Epithelial cell of proximal tubule (primary cell): ENCODE measurements at regions not wholly inside any gene's neighbourhood (a gene's known extent, or its start where the extent isn't known, plus 50 kb on each side); places are given as distances from the start of the nearest gene placed in this dataset.

Experiments used
- DNase-seq: peaks from one replicate; pipeline ENCODE4 v3.0.0-alpha.2; 2011; ENCODE audit warnings: low read depth
- H3K4me3 ChIP-seq: 2 replicates; pipeline ENCODE4 v1.5.1; 2011; ENCODE audit warnings: low read depth, mild to moderate bottlenecking, low read length
- CTCF ChIP-seq: conservative IDR thresholded peaks from 2 replicates; pipeline ENCODE4 v1.5.1; 2012; ENCODE audit warnings: low read depth, mild to moderate bottlenecking, low read length

- no peak for DNase-seq
- TF ChIP-seq CTCF, result no peak
- H3K4me3 ChIP-seq, result no peak overlapping the region
Measured at GRCh38 chr1:8255712-8256111, 62.2 kb upstream of the SLC45A1 start.

- no peak for TF ChIP-seq CTCF
- H3K4me3 ChIP-seq, result no peak overlapping the region
- DNase-seq, result no peak
Measured at GRCh38 chr1:8252266-8252951, 65.5 kb upstream of the SLC45A1 start.

- no peak for DNase-seq
- TF ChIP-seq CTCF, result no peak
- no peak overlapping the region for H3K4me3 ChIP-seq
Measured at GRCh38 chr1:8251635-8252034, 66.3 kb upstream of the SLC45A1 start.

- DNase-seq, result no peak
- H3K4me3 ChIP-seq, result no peak overlapping the region
- TF ChIP-seq CTCF, result no peak
Measured at GRCh38 chr1:8249838-8250237, 68.1 kb upstream of the SLC45A1 start.

- no peak for DNase-seq
- TF ChIP-seq CTCF, result no peak
- no peak overlapping the region for H3K4me3 ChIP-seq
Measured at GRCh38 chr1:8247811-8248436, 70.0 kb upstream of the SLC45A1 start.

GRCh38 chr1:8244304-8244703, 73.6 kb upstream of the SLC45A1 start:
- H3K4me3 ChIP-seq, result no peak overlapping the region
- no peak for TF ChIP-seq CTCF
- no peak for DNase-seq

GRCh38 chr1:8242498-8242897, 75.4 kb upstream of the SLC45A1 start:
- no peak overlapping the region for H3K4me3 ChIP-seq
- no peak for TF ChIP-seq CTCF
- no peak for DNase-seq
